Activated CD4-positive, alpha-beta T cell treated with anti-CD3 and anti-CD28 coated beads for 36 hours (primary cell): ENCODE measurements at regions not wholly inside any gene's neighbourhood (a gene's known extent, or its start where the extent isn't known, plus 50 kb on each side); places are given as distances from the start of the nearest gene placed in this dataset.

ENCODE experiments used
- ATAC-seq: fragments of 200-7000 bp; cut with Tn5 transposase; one replicate; pipeline ENCODE4 v1.10.0; 2021; ENCODE audit warnings: mild to moderate bottlenecking, moderate library complexity
- CTCF ChIA-PET: fragments of 350-600 bp; sonication (Branson Sonifier 250); formaldehyde crosslinking; loops from one replicate; lab custom pipeline; 2021; ENCODE audit warnings: antibody characterized with exemption; lab: Charles Lee
- POLR2A ChIA-PET: fragments of 350-600 bp; sonication (Branson Sonifier 250); formaldehyde crosslinking; loops from one replicate; lab custom pipeline; 2021; ENCODE audit warnings: antibody characterized with exemption, inconsistent platforms; lab: Charles Lee
- DNase-seq: peaks from one replicate; pipeline ENCODE4 v3.0.0-alpha.2; 2020
- H3K27ac Mint-ChIP-seq: one replicate; pipeline ENCODE4 v1.8.0; 2021; ENCODE audit warnings: mixed read lengths
- H3K27me3 Mint-ChIP-seq: one replicate; pipeline ENCODE4 v1.8.0; 2021; ENCODE audit warnings: mixed read lengths
- H3K36me3 Mint-ChIP-seq: one replicate; pipeline ENCODE4 v1.8.0; 2021; ENCODE audit warnings: low read depth, mixed read lengths
- H3K4me1 Mint-ChIP-seq: one replicate; pipeline ENCODE4 v1.8.0; 2021; ENCODE audit warnings: mixed read lengths
- H3K4me3 Mint-ChIP-seq: one replicate; pipeline ENCODE4 v1.8.0; 2021; ENCODE audit warnings: mild to moderate bottlenecking, moderate library complexity, mixed read lengths
- H3K9me3 Mint-ChIP-seq: one replicate; pipeline ENCODE4 v1.8.0; 2021; ENCODE audit warnings: low read depth, mixed read lengths
- intact Hi-C, 2 experiments: fragments of 100-400 bp; cut with DNase I in 1 of 2; cut with micrococcal nuclease in 1 of 2; formaldehyde crosslinking; loops; one replicate each; pipeline versions ENCODE4 v1.14.2 to v1.15.1; 2022 to 2024; cut with DNase I, micrococcal nuclease

- H3K27me3 Mint-ChIP-seq, result no peaks in the 10 kb centered on the region
- peaks cover 24% of the 10 kb centered on the region for H3K4me1 Mint-ChIP-seq
- DNase-seq (no peak), ATAC-seq (no peak)
- CTCF ChIA-PET, result interaction anchor here (0.6 kb wide), 1 partner anchor 229 kb away, joined by 3 read pairs; no protein-coding TSS in a partner anchor
- POLR2A ChIA-PET, result no interaction called here
- H3K9me3 Mint-ChIP-seq, result peaks cover 2% of the 10 kb centered on the region
- no peak overlapping the region for H3K27ac Mint-ChIP-seq
- H3K36me3 Mint-ChIP-seq, result peaks cover 2% of the 10 kb centered on the region
- intact Hi-C loops, result no loop called here
- H3K4me3 Mint-ChIP-seq, result no peak overlapping the region
Observed at GRCh38 chr2:234266952-234267351, 216.4 kb downstream of the SPP2 start.

- H3K27ac Mint-ChIP-seq, result no peak overlapping the region
- peaks cover 2% of the 10 kb centered on the region for H3K9me3 Mint-ChIP-seq
- intact Hi-C loops, result no loop called here
- POLR2A ChIA-PET, result no interaction called here
- no peak overlapping the region for H3K4me3 Mint-ChIP-seq
- ATAC-seq (no peak), DNase-seq (no peak)
- no peaks in the 10 kb centered on the region for H3K27me3 Mint-ChIP-seq
- CTCF ChIA-PET, result no interaction called here
- peaks cover 17% of the 10 kb centered on the region for H3K4me1 Mint-ChIP-seq
- H3K36me3 Mint-ChIP-seq, result peaks cover 2% of the 10 kb centered on the region
Observed at GRCh38 chr2:234265206-234265605, 214.7 kb downstream of the SPP2 start.

GRCh38 chr2:234261736-234262135 lies 211.2 kb downstream of the SPP2 start:
- ChIA-PET POLR2A (no interaction called here), CTCF (interaction anchor here (0.6 kb wide), 1 partner anchor 28 kb away, joined by 3 read pairs; no protein-coding TSS in a partner anchor)
- Mint-ChIP-seq H3K4me3 (no peak overlapping the region), H3K9me3 (peaks cover 2% of the 10 kb centered on the region), H3K4me1 (peaks cover 23% of the 10 kb centered on the region), H3K27ac (no peak overlapping the region), H3K36me3 (peaks cover 2% of the 10 kb centered on the region), H3K27me3 (no peaks in the 10 kb centered on the region)
- DNase-seq (no peak), ATAC-seq (no peak)
- intact Hi-C loops, result no loop called here

GRCh38 chr2:234259440-234259839 lies 208.9 kb downstream of the SPP2 start:
- H3K9me3 Mint-ChIP-seq, result peaks cover 2% of the 10 kb centered on the region
- POLR2A ChIA-PET, result no interaction called here
- intact Hi-C loops, result loop anchor here in 1 of 2 experiments (5.0 kb wide), 1 partner anchor 122 kb away; no protein-coding TSS in a partner anchor
- CTCF ChIA-PET, result no interaction called here
- H3K27ac Mint-ChIP-seq, result no peak overlapping the region
- DNase-seq (no peak), ATAC-seq (no peak)
- H3K36me3 Mint-ChIP-seq, result peaks cover 2% of the 10 kb centered on the region
- H3K4me1 Mint-ChIP-seq, result peaks cover 18% of the 10 kb centered on the region
- H3K27me3 Mint-ChIP-seq, result no peaks in the 10 kb centered on the region
- H3K4me3 Mint-ChIP-seq, result no peak overlapping the region

- peak; percentile 51 for ATAC-seq
- intact Hi-C loops, result loop anchor here in 1 of 2 experiments (5.0 kb wide), 1 partner anchor 121 kb away; no protein-coding TSS in a partner anchor
Observed at GRCh38 chr2:234258562-234259141, 208.2 kb downstream of the SPP2 start.

GRCh38 chr2:234257859-234258561 lies 207.5 kb downstream of the SPP2 start:
- Mint-ChIP-seq H3K27me3 (no peaks in the 10 kb centered on the region), H3K27ac (no peak overlapping the region), H3K4me1 (peaks cover 18% of the 10 kb centered on the region), H3K4me3 (no peak overlapping the region), H3K36me3 (peaks cover 2% of the 10 kb centered on the region), H3K9me3 (peaks cover 2% of the 10 kb centered on the region)
- POLR2A ChIA-PET, result interaction anchor here (1.0 kb wide), 1 partner anchor 14 kb away, joined by 3 read pairs; no protein-coding TSS in a partner anchor
- intact Hi-C loops, result loop anchor here in 1 of 2 experiments (5.0 kb wide), 1 partner anchor 121 kb away; no protein-coding TSS in a partner anchor
- peak; percentile 94 for ATAC-seq
- CTCF ChIA-PET, result interaction anchor here (0.6 to 2.1 kb wide), 10 partner anchors 14 to 815 kb away, joined by 3 to 8 read pairs (median 4); no protein-coding TSS in a partner anchor
- DNase-seq, result peak; percentile 65

More at GRCh38 chr2:234258562-234259141, 208.2 kb downstream of the SPP2 start:
- ChIA-PET CTCF (interaction anchor here (0.6 to 2.1 kb wide), 9 partner anchors 13 to 815 kb away, joined by 3 to 8 read pairs (median 3); no protein-coding TSS in a partner anchor), POLR2A (interaction anchor here (1.0 kb wide), 1 partner anchor 13 kb away, joined by 3 read pairs; no protein-coding TSS in a partner anchor)
- H3K9me3 Mint-ChIP-seq, result peaks cover 2% of the 10 kb centered on the region
- H3K36me3 Mint-ChIP-seq, result peaks cover 2% of the 10 kb centered on the region
- H3K4me1 Mint-ChIP-seq, result peaks cover 18% of the 10 kb centered on the region
- H3K27me3 Mint-ChIP-seq, result no peaks in the 10 kb centered on the region
- H3K27ac Mint-ChIP-seq, result peak overlapping the region; percentile 15
- no peak overlapping the region for H3K4me3 Mint-ChIP-seq
- peak; percentile 41 for DNase-seq

GRCh38 chr2:234256516-234256915 lies 206.0 kb downstream of the SPP2 start:
- no peak for DNase-seq
- CTCF ChIA-PET, result no interaction called here
- Mint-ChIP-seq H3K4me1 (peaks cover 18% of the 10 kb centered on the region), H3K27me3 (no peaks in the 10 kb centered on the region), H3K4me3 (no peak overlapping the region), H3K27ac (no peak overlapping the region), H3K36me3 (no peaks in the 10 kb centered on the region), H3K9me3 (no peaks in the 10 kb centered on the region)
- no peak for ATAC-seq
- intact Hi-C loops, result loop anchor here in 1 of 2 experiments (5.0 kb wide), 1 partner anchor 119 kb away; no protein-coding TSS in a partner anchor
- POLR2A ChIA-PET, result no interaction called here

GRCh38 chr2:234254783-234255521 lies 204.4 kb downstream of the SPP2 start:
- no peak for DNase-seq
- H3K4me3 Mint-ChIP-seq, result no peak overlapping the region
- H3K36me3 Mint-ChIP-seq, result no peaks in the 10 kb centered on the region
- no peaks in the 10 kb centered on the region for H3K27me3 Mint-ChIP-seq
- H3K9me3 Mint-ChIP-seq, result no peaks in the 10 kb centered on the region
- H3K4me1 Mint-ChIP-seq, result peaks cover 18% of the 10 kb centered on the region
- ChIA-PET POLR2A (no interaction called here), CTCF (no interaction called here)
- no peak overlapping the region for H3K27ac Mint-ChIP-seq
- intact Hi-C loops, result loop anchor here in 1 of 2 experiments (5.0 kb wide), 1 partner anchor 118 kb away; no protein-coding TSS in a partner anchor
- ATAC-seq, result no peak

- no peaks in the 10 kb centered on the region for H3K9me3 Mint-ChIP-seq
- H3K27ac Mint-ChIP-seq, result no peak overlapping the region
- no peak for DNase-seq
- ChIA-PET POLR2A (no interaction called here), CTCF (interaction anchor here (1.3 to 1.4 kb wide), 2 partner anchors 27 to 36 kb away, joined by 3 to 5 read pairs; no protein-coding TSS in a partner anchor)
- no peaks in the 10 kb centered on the region for H3K27me3 Mint-ChIP-seq
- no peak for ATAC-seq
- peaks cover 5% of the 10 kb centered on the region for H3K4me1 Mint-ChIP-seq
- no peak overlapping the region for H3K4me3 Mint-ChIP-seq
- intact Hi-C loops, result no loop called here
- H3K36me3 Mint-ChIP-seq, result no peaks in the 10 kb centered on the region
Observed at GRCh38 chr2:234252772-234253171, 202.3 kb downstream of the SPP2 start.

- CTCF ChIA-PET, result interaction anchor here (0.7 to 1.4 kb wide), 5 partner anchors 10 to 648 kb away, joined by 3 to 5 read pairs (median 3); no protein-coding TSS in a partner anchor
- POLR2A ChIA-PET, result no interaction called here
- H3K9me3 Mint-ChIP-seq, result no peaks in the 10 kb centered on the region
- no peak overlapping the region for H3K4me3 Mint-ChIP-seq
- no peak for ATAC-seq
- DNase-seq, result no peak
- intact Hi-C loops, result no loop called here
- no peaks in the 10 kb centered on the region for H3K27me3 Mint-ChIP-seq
- peaks cover 2% of the 10 kb centered on the region for H3K4me1 Mint-ChIP-seq
- no peak overlapping the region for H3K27ac Mint-ChIP-seq
- H3K36me3 Mint-ChIP-seq, result no peaks in the 10 kb centered on the region
Observed at GRCh38 chr2:234251326-234252271, 201.1 kb downstream of the SPP2 start.
